Skeletal muscle satellite cell (primary cell): ENCODE measurements at regions not wholly inside any gene's neighbourhood (a gene's known extent, or its start where the extent isn't known, plus 50 kb on each side); places are given as distances from the start of the nearest gene placed in this dataset.

Experiments used
- H3K27me3 ChIP-seq: 2 replicates; pipeline ENCODE4 v1.7.0; 2013; ENCODE audit warnings: low read length; ENCODE audit not compliant: control insufficient read depth, insufficient read depth
- H3K36me3 ChIP-seq: 2 replicates; pipeline ENCODE4 v1.7.0; 2013; ENCODE audit warnings: mild to moderate bottlenecking, control low read depth, low read length; ENCODE audit not compliant: insufficient read depth
- H3K4me1 ChIP-seq: 2 replicates; pipeline ENCODE4 v1.7.0; 2013; ENCODE audit warnings: low read length; ENCODE audit not compliant: control insufficient read depth, insufficient read depth
- H3K4me2 ChIP-seq: 2 replicates; pipeline ENCODE4 v1.7.0; 2013; ENCODE audit warnings: mild to moderate bottlenecking, low read length
- H3K4me3 ChIP-seq: 2 replicates; pipeline ENCODE4 v1.7.0; 2013; ENCODE audit warnings: low read length
- H3K9ac ChIP-seq: 2 replicates; pipeline ENCODE4 v1.7.0; 2013; ENCODE audit warnings: mild to moderate bottlenecking, low read depth, low read length, moderate library complexity
- H3K9me3 ChIP-seq: replicated peaks from 2 replicates; pipeline ENCODE4 v1.7.0; 2013; ENCODE audit warnings: mild to moderate bottlenecking, control low read depth, low read length

DNA sequence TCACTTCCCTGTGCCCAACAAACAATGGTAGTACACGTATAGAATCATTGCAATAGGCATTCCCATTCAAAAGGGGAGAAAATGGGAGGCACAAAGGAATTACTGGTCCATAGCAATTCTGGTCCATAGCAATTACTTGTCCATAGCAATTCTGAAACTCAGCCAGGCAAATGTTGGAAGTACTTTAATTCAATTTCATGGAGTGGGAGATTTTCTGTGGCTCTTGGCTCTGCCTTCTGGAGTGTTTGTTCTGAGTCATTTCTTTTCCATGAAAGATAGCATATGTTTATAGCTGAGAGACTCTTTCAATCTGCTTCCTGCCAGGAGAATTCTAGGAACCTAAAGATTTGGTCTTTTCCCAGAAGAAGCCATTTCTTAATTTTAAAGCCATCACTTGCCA lies 182.8 kb upstream of the ELAC2 start:
- Histone ChIP-seq H3K4me1 (no peaks in the 10 kb centered on the region), H3K9me3 (no peaks in the 10 kb centered on the region), H3K27me3 (peaks cover 31% of the 10 kb centered on the region), H3K9ac (no peak overlapping the region), H3K4me3 (no peak overlapping the region), H3K4me2 (no peak overlapping the region), H3K36me3 (no peaks in the 10 kb centered on the region)

DNA sequence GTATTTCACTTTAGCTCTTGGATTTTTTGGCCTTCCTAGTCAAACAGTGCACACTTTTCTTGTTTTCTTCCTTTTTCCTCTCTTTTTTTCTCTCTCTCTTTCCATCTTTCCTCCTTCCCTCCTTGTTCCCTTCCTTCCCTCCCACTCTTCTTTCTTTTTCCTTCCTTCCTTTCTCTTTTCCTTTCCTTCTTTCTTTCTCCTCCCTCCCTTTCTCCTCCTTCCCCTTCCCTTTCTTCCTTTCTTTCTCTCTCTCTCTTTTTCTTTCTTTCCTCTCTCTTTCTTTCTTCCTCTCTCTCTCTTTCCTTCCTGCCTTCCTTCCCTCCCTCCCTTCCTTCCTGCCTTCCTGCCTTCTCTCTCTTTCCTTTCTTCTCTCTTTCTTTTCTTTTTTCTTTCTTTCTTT lies 181.6 kb upstream of the ELAC2 start:
- H3K36me3 ChIP-seq = no peaks in the 10 kb centered on the region
- H3K9me3 ChIP-seq = no peaks in the 10 kb centered on the region
- no peak overlapping the region for H3K4me2 ChIP-seq
- no peaks in the 10 kb centered on the region for H3K4me1 ChIP-seq
- H3K4me3 ChIP-seq = no peak overlapping the region
- H3K27me3 ChIP-seq = peaks cover 33% of the 10 kb centered on the region
- no peak overlapping the region for H3K9ac ChIP-seq

DNA sequence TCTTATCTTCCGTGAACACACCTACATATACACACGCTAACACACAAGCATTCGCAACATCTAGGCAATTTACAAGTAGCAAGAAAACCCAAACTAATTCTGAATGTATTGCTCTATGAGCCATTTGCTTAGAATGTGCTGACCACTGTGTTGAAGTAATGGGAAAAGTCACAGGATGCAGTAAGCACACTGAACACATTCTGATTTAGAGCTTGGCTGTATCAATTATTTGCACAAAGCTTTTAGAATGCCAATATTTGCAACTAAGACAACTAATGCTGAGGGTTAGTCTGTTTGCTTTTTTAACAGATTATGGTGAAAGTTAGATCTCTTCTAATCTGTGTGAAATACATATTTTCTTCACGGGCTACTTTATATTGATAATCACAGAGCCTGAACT lies 179.8 kb upstream of the ELAC2 start:
- Histone ChIP-seq H3K4me1 (no peaks in the 10 kb centered on the region), H3K9me3 (no peaks in the 10 kb centered on the region), H3K27me3 (peaks cover 31% of the 10 kb centered on the region), H3K4me2 (no peak overlapping the region), H3K36me3 (no peaks in the 10 kb centered on the region), H3K4me3 (no peak overlapping the region), H3K9ac (no peak overlapping the region)

DNA sequence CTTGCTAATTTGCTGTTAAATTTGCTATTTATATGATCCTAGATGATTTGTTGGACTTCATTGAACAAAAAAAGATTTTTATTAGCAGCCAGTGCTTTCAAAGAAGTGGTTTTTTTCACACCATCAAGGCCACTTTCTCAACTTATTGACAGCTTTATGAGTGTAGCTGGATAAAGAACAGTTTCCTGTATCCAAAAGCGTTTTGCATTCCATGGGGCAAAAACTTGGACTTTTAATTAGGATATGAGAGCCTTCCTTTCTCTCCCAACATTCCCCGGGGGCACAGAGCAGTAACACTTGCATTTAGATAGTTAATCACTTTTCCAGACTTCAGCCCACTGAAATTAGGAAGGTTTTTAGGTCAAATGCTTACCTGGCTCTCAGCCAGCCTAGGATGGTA lies 177.1 kb upstream of the ELAC2 start:
- Histone ChIP-seq H3K4me1 (no peaks in the 10 kb centered on the region), H3K9ac (no peak overlapping the region), H3K4me3 (no peak overlapping the region), H3K4me2 (no peak overlapping the region), H3K36me3 (no peaks in the 10 kb centered on the region), H3K9me3 (no peaks in the 10 kb centered on the region), H3K27me3 (peaks cover 25% of the 10 kb centered on the region)

DNA sequence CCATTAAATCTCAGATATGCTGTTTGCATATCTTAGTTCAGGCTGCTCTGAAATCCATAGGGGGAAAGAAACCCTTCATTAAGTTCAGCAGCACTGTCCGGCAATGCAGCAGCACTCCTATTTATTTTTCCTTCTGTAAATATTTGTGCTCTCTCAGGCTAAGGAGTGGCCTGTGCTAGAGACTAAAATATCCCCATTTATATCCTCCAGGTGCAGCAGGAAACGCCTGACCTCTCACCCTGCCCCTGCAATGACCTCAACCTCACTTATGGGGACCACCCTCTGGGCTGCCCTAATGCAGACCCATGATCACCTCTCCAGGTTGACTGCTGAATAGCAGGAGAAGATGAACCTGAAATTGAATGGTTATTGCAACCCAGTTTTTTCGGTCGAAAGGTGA lies 165.0 kb upstream of the ELAC2 start:
- H3K36me3 ChIP-seq = no peaks in the 10 kb centered on the region
- no peaks in the 10 kb centered on the region for H3K9me3 ChIP-seq
- H3K4me1 ChIP-seq = no peaks in the 10 kb centered on the region
- H3K4me3 ChIP-seq = no peak overlapping the region
- H3K9ac ChIP-seq = no peak overlapping the region
- H3K27me3 ChIP-seq = peaks cover 6% of the 10 kb centered on the region
- H3K4me2 ChIP-seq = no peak overlapping the region

DNA sequence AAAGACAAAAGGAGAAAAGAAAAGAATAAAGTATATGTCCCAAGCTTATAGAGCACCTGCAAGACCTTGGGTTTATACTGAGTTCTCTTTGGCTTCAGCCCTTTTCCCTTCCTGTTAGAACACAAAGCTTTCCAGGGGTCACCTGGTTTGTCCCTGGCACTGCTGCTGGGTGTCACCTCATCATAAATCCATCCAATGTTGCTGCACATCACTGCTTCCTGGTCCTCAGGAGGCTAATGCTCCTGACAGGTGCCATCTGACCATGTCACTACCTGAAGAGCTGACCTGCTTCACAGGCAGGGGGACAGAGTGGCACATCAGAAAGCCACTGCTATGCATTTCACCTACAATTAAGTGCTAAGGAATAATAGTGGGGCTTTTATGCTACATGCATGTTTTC lies 164.6 kb upstream of the ELAC2 start:
- H3K4me2 ChIP-seq = no peak overlapping the region
- H3K9me3 ChIP-seq = no peaks in the 10 kb centered on the region
- no peaks in the 10 kb centered on the region for H3K36me3 ChIP-seq
- no peak overlapping the region for H3K9ac ChIP-seq
- H3K27me3 ChIP-seq = peaks cover 6% of the 10 kb centered on the region
- H3K4me3 ChIP-seq = no peak overlapping the region
- no peaks in the 10 kb centered on the region for H3K4me1 ChIP-seq

DNA sequence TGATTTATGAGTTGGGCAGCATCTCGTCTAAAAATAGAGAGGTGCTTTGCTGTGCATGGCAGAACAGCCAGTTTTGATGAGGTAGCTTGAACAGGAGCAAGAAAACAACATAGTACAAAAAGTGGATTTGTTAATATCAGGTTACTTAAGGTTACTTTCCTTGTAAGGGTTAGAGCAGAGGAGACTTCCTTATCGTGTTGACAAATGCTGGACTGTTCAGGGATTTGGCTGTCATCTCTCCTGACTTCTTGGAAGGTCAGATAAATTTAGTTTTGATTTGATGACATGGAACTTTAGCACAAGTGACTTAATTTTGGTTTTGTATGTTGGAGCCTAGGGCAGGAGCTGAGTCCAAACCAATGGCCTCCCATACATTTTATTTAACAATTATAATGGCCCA lies 163.9 kb upstream of the ELAC2 start:
- H3K4me1 ChIP-seq = no peaks in the 10 kb centered on the region
- H3K9ac ChIP-seq = no peak overlapping the region
- H3K27me3 ChIP-seq = peaks cover 6% of the 10 kb centered on the region
- no peaks in the 10 kb centered on the region for H3K9me3 ChIP-seq
- H3K4me3 ChIP-seq = no peak overlapping the region
- no peak overlapping the region for H3K4me2 ChIP-seq
- H3K36me3 ChIP-seq = no peaks in the 10 kb centered on the region

DNA sequence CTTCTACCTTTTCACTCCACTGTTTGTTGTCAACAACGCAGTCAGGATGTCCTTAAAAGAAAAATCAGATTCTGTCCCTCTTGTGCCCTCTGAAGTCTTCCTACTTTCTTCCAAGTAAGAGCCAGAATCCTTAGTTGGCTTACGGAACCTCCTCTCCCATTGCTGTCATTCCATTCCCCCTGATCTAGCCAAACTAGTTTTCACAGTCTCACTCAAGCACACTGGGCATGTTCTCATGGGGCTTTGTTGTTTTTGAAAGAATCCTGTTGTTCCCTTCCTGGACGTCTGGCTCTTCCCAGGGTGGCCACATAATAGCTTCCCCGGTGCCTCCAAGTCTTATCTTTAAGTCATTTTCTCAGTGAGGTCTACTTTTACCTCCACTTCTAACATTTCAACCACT lies 158.6 kb upstream of the ELAC2 start:
- Histone ChIP-seq H3K36me3 (no peaks in the 10 kb centered on the region), H3K4me3 (no peak overlapping the region), H3K4me2 (no peak overlapping the region), H3K9me3 (peaks cover 4% of the 10 kb centered on the region), H3K9ac (no peak overlapping the region), H3K27me3 (no peaks in the 10 kb centered on the region), H3K4me1 (no peaks in the 10 kb centered on the region)

DNA sequence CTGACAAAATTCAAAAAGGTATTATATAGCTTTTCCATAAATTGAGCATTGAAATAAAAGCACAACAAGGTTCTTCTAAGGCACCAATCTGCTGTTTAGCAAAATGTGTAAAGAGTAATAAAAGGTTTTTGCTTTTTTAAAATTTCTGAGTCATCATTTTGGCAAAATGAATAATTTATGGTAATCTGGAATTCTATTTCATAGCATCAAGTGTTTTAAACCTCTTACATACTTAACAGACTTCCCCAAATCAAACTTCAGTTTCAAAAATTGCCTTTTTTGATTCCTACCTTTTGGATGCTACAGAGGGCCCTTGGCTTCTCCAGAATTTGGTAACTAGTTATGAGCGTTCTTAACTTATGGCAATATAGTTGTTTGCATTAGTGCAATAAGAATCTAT lies 154.0 kb upstream of the ELAC2 start:
- Histone ChIP-seq H3K36me3 (no peaks in the 10 kb centered on the region), H3K9ac (no peak overlapping the region), H3K4me2 (no peak overlapping the region), H3K9me3 (peaks cover 4% of the 10 kb centered on the region), H3K4me3 (no peak overlapping the region), H3K4me1 (no peaks in the 10 kb centered on the region), H3K27me3 (no peaks in the 10 kb centered on the region)

DNA sequence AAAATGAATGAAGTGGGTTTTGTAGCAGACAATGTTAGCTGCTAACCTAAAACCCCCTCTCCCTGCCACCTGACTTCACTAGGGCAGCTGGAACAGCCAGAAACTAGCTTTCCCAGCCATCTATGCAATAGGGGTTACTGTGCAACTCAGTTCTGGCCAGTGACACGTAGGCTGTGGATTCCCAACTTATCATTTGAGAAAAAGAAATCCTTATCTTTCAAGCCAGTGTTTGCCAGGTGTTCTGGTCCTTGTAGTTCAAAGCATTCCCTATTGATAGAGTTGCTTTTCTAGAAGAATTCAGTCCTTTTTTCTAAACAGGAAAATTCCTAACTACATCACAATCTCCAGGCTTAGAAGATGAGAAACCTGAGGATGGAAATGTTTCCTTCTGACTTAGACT lies 144.5 kb upstream of the ELAC2 start:
- Histone ChIP-seq H3K27me3 (no peaks in the 10 kb centered on the region), H3K36me3 (no peaks in the 10 kb centered on the region), H3K9ac (no peak overlapping the region), H3K4me3 (no peak overlapping the region), H3K9me3 (no peaks in the 10 kb centered on the region), H3K4me2 (no peak overlapping the region), H3K4me1 (no peaks in the 10 kb centered on the region)

DNA sequence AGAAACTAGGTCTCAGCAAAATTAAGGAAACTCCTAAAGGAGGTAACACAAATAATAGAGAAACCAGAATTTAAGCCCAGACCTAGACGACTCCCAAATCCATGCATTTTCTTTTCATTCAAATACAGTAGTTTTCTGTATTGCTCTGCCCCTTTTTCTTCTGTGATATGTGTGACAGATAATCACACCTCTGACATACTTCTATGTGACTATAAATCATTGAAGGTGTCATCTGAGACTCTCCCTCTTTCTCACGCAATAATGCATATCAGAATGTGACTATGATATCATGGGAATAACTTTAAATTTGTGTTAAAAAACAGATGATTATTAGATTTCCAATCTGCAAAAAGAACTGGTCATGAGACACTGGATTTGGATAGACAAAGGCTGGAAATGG lies 143.0 kb upstream of the ELAC2 start:
- H3K9me3 ChIP-seq = no peaks in the 10 kb centered on the region
- no peaks in the 10 kb centered on the region for H3K36me3 ChIP-seq
- H3K27me3 ChIP-seq = no peaks in the 10 kb centered on the region
- H3K9ac ChIP-seq = no peak overlapping the region
- H3K4me3 ChIP-seq = no peak overlapping the region
- H3K4me2 ChIP-seq = no peak overlapping the region
- no peaks in the 10 kb centered on the region for H3K4me1 ChIP-seq

DNA sequence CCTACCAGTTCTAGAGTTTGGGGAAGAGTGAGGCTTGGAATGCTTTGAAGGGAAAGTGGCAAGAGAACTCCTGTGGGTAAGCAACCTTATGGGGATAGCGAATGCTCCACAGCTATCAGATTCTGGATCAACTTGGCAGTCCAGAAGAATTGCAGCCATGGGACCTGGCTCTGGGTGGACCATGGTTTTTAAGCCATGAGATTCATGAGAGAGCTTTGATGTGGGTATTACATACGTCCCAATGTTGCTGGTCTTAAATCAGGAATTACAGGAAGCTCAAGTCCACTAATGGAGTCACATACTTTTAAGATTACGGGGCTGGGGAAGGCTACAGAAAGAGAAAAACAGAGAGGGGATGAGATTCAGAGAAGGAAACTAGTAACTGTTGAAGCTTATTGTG lies 142.5 kb upstream of the ELAC2 start:
- Histone ChIP-seq H3K36me3 (no peaks in the 10 kb centered on the region), H3K4me1 (no peaks in the 10 kb centered on the region), H3K9ac (no peak overlapping the region), H3K4me2 (no peak overlapping the region), H3K4me3 (no peak overlapping the region), H3K9me3 (no peaks in the 10 kb centered on the region), H3K27me3 (no peaks in the 10 kb centered on the region)
